ENCODE measurements at regions not wholly inside any gene's neighbourhood (a gene's known extent, or its start where the extent isn't known, plus 50 kb on each side); places are given as distances from the start of the nearest gene placed in this dataset.

GRCh38 chr6:120816794-120817193, 517.5 kb downstream of the TBC1D32 start:
- TF ChIP-seq NANOG (IDR thresholded peaks at IDR 0.05; ENCODE audit: borderline replicate concordance) (no peak), CTCF (conservative IDR thresholded peaks at IDR 0.05; ENCODE audit: low read depth in 2 of 2) (no peak), ZNF331 (CRISPR knock-in tag; IDR thresholded peaks at IDR 0.05; ENCODE audit: low read depth) (no peak), EZH2phosphoT487 (IDR thresholded peaks at IDR 0.05; ENCODE audit: unreplicated experiment) (no peak), POLR2AphosphoS5 (IDR thresholded peaks at IDR 0.05; ENCODE audit: low read depth) (no peak), ZNF114 (CRISPR knock-in tag; IDR thresholded peaks at IDR 0.05) (no peak), JUNB (IDR thresholded peaks at IDR 0.05; ENCODE audit: unreplicated experiment) (no peak), EZH2 (IDR thresholded peaks at IDR 0.05; ENCODE audit: low read depth, unreplicated experiment) (no peak), CREB1 (CRISPR knock-in tag; IDR thresholded peaks at IDR 0.05; ENCODE audit: low read depth) (no peak), REST (IDR thresholded peaks at IDR 0.05; ENCODE audit: unreplicated experiment) (no peak), STAT1 (IDR thresholded peaks at IDR 0.05; ENCODE audit: unreplicated experiment) (no peak), ETS1 (IDR thresholded peaks at IDR 0.05) (no peak)
